Transverse colon (tissue), 4 donors: ENCODE measurements at regions not wholly inside any gene's neighbourhood (a gene's known extent, or its start where the extent isn't known, plus 50 kb on each side); places are given as distances from the start of the nearest gene placed in this dataset.

Experiments
- DNase-seq: peaks from one replicate; pipeline ENCODE4 v3.0.0-alpha.2; 2019
- H3K27ac ChIP-seq, 4 donors: fragments of 200-600 bp; sonication (generic); 2 replicates each; pipeline ENCODE4 v1.5.1; 2016 to 2018; ENCODE audit warnings: inconsistent platforms in 4 of 4
- H3K27me3 ChIP-seq: fragments of 200-600 bp; sonication (generic); 2 replicates; pipeline ENCODE4 v1.5.1; 2017; ENCODE audit warnings: inconsistent platforms
- H3K36me3 ChIP-seq, 4 donors: fragments of 200-600 bp; sonication (generic); 2 replicates each; pipeline ENCODE4 v1.5.1; 2017 to 2019; ENCODE audit warnings: inconsistent platforms in 4 of 4
- H3K4me1 ChIP-seq, 4 donors: fragments of 200-600 bp; sonication (generic); 2 replicates each; pipeline ENCODE4 v1.5.1; 2017 to 2020; ENCODE audit warnings: inconsistent platforms in 4 of 4
- H3K4me3 ChIP-seq, 4 donors: fragments of 200-600 bp; sonication (generic); 1 replicate in 1 of 4; 2 replicates in 3 of 4; pipeline versions ENCODE4 v1.5.1 to v1.6.1; 2017 to 2019; ENCODE audit warnings: inconsistent platforms in 4 of 4
- H3K9me3 ChIP-seq, 2 donors: fragments of 200-600 bp; sonication (generic); 2 replicates each; pipeline ENCODE4 v1.5.1; 2017 to 2019; ENCODE audit warnings: inconsistent platforms in 2 of 2
- EP300 ChIP-seq: sonication (generic); formaldehyde crosslinking; IDR thresholded peaks from one replicate; pipeline ENCODE4 v1.6.1; 2017; ENCODE audit warnings: antibody characterized with exemption, low read depth
- POLR2A ChIP-seq: fragments of 450-650 bp; IDR thresholded peaks from one replicate; pipeline ENCODE4 v1.6.1; 2016; ENCODE audit warnings: antibody characterized with exemption, mild to moderate bottlenecking, moderate library complexity
- POLR2AphosphoS5 ChIP-seq, 3 donors: sonication (generic); formaldehyde crosslinking; IDR thresholded peaks; one replicate each; pipeline ENCODE4 v1.6.1; 2016; ENCODE audit warnings: antibody characterized with exemption in 3 of 3
- WGBS, 2 donors: methylation state at CpG; one replicate each; pipeline ENCODE4 v1.1.5; 2018; ENCODE audit warnings: low coverage in 1 of 2; 5-methylcytosine and 5-hydroxymethylcytosine counted together
- in situ Hi-C, 4 donors: fragments of 200-750 bp; cut with MboI; loops; one replicate each; pipeline versions ENCODE4 v1.15.0 to v1.15.1; 2017; ENCODE audit warnings: low sequenced_read_pairs in 3 of 4, low pct_ligation_motif_present in 1 of 4, low pct_unique_long_range_greater_than_20kb in 1 of 4
- intact Hi-C: fragments of 100-400 bp; cut with DNase I; formaldehyde crosslinking; loops from one replicate; pipeline ENCODE4 v1.15.1; 2023; ENCODE audit warnings: low total_unique reads
- TF ChIP-seq, protein P1 (sequence below), 5 experiments: fragments of 200-600 bp in 3 of 5; fragments of 450-650 bp in 2 of 5; sonication (generic) in 3 of 5; IDR thresholded peaks; 1 replicate in 2 of 5; 2 replicates in 3 of 5; pipeline ENCODE4 v1.5.1; 2016 to 2017; ENCODE audit warnings: antibody characterized with exemption in 5 of 5, inconsistent platforms in 3 of 5, mild to moderate bottlenecking in 2 of 5, moderate library complexity in 1 of 5

DNA sequence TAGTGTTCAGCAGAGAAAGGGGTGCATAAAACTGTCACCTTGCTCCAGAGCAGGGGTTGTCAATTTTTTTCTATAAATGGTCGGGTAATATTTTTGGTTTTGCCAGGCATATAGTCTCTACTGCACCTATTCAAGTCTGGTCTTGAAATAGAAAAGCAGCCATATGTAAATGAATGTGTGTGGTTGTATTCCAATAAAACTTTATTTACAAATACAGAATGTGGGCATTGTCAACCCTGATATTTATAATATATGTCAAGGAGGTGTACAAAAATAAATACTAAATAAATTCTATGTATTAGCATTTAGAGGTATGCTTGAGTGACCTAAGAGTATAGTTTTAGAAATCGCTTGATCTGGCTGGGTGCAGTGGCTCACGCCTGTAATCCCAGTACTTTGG lies 97.6 kb upstream of the SPRY2 start:
- H3K4me1 ChIP-seq, result peaks cover 0 to 6% (median 0%) of the 10 kb centered on the region in 4 donors
- H3K27ac ChIP-seq, result peak overlapping the region in 1 of 4 donors; percentile 50
- WGBS, 2 donors, result 89 to 96% methylated on average over 3 of the region's 3 CpGs
- H3K9me3 ChIP-seq, result no peaks in the 10 kb centered on the region
- H3K27me3 ChIP-seq, result no peaks in the 10 kb centered on the region
- no peaks in the 10 kb centered on the region for H3K36me3 ChIP-seq
- no peak for DNase-seq
- intact Hi-C loops, result loop anchor here (5.0 kb wide), 1 partner anchor 296 kb away; no protein-coding TSS in a partner anchor
- TF ChIP-seq, protein P1, sequence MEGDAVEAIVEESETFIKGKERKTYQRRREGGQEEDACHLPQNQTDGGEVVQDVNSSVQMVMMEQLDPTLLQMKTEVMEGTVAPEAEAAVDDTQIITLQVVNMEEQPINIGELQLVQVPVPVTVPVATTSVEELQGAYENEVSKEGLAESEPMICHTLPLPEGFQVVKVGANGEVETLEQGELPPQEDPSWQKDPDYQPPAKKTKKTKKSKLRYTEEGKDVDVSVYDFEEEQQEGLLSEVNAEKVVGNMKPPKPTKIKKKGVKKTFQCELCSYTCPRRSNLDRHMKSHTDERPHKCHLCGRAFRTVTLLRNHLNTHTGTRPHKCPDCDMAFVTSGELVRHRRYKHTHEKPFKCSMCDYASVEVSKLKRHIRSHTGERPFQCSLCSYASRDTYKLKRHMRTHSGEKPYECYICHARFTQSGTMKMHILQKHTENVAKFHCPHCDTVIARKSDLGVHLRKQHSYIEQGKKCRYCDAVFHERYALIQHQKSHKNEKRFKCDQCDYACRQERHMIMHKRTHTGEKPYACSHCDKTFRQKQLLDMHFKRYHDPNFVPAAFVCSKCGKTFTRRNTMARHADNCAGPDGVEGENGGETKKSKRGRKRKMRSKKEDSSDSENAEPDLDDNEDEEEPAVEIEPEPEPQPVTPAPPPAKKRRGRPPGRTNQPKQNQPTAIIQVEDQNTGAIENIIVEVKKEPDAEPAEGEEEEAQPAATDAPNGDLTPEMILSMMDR (IDR thresholded peaks at IDR 0.05), result no peak
- TF ChIP-seq POLR2A (no peak), POLR2AphosphoS5 (IDR thresholded peaks at IDR 0.05) (no peak)
- in situ Hi-C loops, result no loop called here
- no peak overlapping the region for H3K4me3 ChIP-seq

DNA sequence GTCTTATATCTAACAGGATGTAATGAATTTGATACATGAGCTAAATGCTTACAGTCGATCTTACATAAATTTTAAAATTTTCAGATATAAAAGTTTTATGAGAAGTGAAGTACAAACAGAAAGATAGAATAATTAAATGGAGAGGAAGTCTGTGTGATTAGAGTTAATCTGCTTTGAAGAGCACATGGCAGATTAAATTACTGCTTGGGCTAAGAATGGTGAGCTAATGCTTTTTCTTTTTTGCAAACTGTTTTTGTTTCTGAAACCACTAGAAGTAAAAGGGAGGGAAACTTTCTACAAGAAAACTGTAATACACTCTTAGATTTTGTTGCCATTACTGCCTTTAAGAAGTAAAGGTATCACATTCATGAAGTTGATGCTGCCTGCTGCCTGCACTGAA lies 96.3 kb upstream of the SPRY2 start:
- Histone ChIP-seq H3K4me1 (peaks cover 0 to 6% (median 0%) of the 10 kb centered on the region in 4 donors), H3K27ac (peak overlapping the region; percentile 33 to 65 (median 45)), H3K9me3 (no peaks in the 10 kb centered on the region), H3K4me3 (no peak overlapping the region), H3K36me3 (no peaks in the 10 kb centered on the region), H3K27me3 (no peaks in the 10 kb centered on the region)
- no peak for DNase-seq
- in situ Hi-C loops (no loop called here), intact Hi-C loops (loop anchor here (5.0 kb wide), 1 partner anchor 295 kb away; no protein-coding TSS in a partner anchor)
- TF ChIP-seq, protein P1 (IDR thresholded peaks at IDR 0.05), result no peak
- TF ChIP-seq POLR2AphosphoS5 (IDR thresholded peaks at IDR 0.05) (no peak), POLR2A (no peak), EP300 (no peak)
- 36% methylated on average over 1 of the region's 1 CpG for WGBS, 2 donors

- H3K36me3 ChIP-seq, result no peaks in the 10 kb centered on the region
- peak in 2 of 3 donors; percentile 34 to 39 for TF ChIP-seq POLR2AphosphoS5 (IDR thresholded peaks at IDR 0.05)
- TF ChIP-seq POLR2A, result no peak
- no peaks in the 10 kb centered on the region for H3K27me3 ChIP-seq
- WGBS, 2 donors, result 57 to 65% methylated on average over 4 of the region's 4 CpGs
- peak overlapping the region; percentile 33 to 65 (median 45) for H3K27ac ChIP-seq
- no peaks in the 10 kb centered on the region for H3K9me3 ChIP-seq
- DNase-seq, result no peak
- peaks cover 0 to 6% (median 0%) of the 10 kb centered on the region in 4 donors for H3K4me1 ChIP-seq
- intact Hi-C loops (loop anchor here (5.0 kb wide), 1 partner anchor 294 kb away; no protein-coding TSS in a partner anchor), in situ Hi-C loops (no loop called here)
- no peak overlapping the region for H3K4me3 ChIP-seq
These were observed 95.7 kb upstream of the SPRY2 start for GRCh38 chr13:80436571-80437169.

DNA sequence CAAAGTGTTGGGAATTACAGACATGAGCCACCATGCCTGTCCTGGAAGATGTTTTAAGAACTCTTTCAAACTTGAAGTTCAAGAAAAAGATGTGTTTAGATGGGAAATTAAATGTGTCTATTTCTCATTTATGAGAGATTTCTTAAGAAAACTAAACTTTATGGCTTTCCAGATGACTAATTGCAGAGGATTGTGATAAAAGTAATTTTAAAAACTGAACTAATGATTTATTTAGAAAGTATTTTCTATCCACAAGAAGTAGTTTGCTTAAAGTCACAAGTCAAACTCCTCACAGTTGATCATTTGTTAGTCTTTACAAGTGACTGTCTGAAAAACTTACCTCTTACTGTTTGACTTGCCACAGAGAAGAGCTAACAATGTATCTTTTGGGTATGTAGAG lies 89.6 kb upstream of the SPRY2 start:
- Histone ChIP-seq H3K4me3 (no peak overlapping the region), H3K27me3 (no peaks in the 10 kb centered on the region), H3K27ac (no peak overlapping the region), H3K4me1 (no peaks in the 10 kb centered on the region), H3K36me3 (no peaks in the 10 kb centered on the region), H3K9me3 (no peaks in the 10 kb centered on the region)
- in situ Hi-C loops (no loop called here), intact Hi-C loops (no loop called here)
- DNase-seq, result no peak
- TF ChIP-seq, protein P1 (IDR thresholded peaks at IDR 0.05), result no peak
- no peak for TF ChIP-seq EP300
- TF ChIP-seq POLR2A, result no peak
- no peak for TF ChIP-seq POLR2AphosphoS5 (IDR thresholded peaks at IDR 0.05)
